HG02588 (cell line): ENCODE measurements at regions not wholly inside any gene's neighbourhood (a gene's known extent, or its start where the extent isn't known, plus 50 kb on each side); places are given as distances from the start of the nearest gene placed in this dataset.
"Not testable (repeated sequence)": the region's sequence is repeated elsewhere in the genome, so short reads cannot be mapped to it uniquely, and the experiment has no call there.

Experiments used
- ATAC-seq: cut with Tn5 transposase; IDR thresholded peaks from one replicate; pipeline ENCODE4 v1.9.1; 2021; ENCODE audit warnings: mild to moderate bottlenecking, moderate library complexity; ENCODE audit not compliant: unreplicated experiment

GRCh38 chr1:194640322-194640721, 1453.9 kb upstream of the B3GALT2 start:
- ATAC-seq: no peak

DNA sequence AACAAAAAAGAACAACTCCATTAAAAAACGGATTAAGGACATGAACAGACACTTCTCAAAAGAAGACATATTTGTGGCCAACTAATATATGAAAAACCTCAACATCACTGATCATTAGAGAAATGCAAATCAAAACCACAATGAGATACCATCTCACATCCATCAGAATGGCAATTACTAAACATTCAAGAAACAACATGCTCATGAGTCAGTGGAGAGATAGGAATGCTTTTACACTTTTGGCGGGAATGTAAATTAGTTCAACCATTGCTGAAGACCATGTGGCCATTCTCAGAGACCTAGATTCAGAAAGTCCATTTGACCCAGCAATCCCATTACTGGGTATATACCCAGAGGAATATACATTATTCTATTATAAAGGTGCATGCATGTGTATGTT, 1442.6 kb upstream of the B3GALT2 start:
- no peak for ATAC-seq

- no peak for ATAC-seq
Measured at GRCh38 chr1:194624833-194625232, 1438.4 kb upstream of the B3GALT2 start.

DNA sequence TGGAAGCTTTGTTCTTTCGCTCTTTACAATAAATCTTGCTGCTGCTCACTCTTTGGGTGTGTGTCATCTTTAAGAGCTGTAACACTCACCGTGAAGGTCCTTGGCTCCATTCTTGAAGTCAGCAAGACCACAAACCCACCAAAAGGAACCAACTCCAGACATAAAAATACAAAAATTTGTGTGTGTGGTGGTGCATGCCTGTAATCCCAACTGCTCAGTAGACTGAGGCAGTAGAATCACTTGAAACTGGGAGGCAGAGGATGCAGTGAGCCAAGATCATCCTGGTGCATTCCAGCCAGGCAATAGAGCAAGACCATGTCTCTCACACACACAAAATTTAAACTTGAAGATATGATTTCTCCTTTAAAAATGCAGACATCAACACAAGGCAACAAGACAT, 1431.7 kb upstream of the B3GALT2 start:
- ATAC-seq: no peak

DNA sequence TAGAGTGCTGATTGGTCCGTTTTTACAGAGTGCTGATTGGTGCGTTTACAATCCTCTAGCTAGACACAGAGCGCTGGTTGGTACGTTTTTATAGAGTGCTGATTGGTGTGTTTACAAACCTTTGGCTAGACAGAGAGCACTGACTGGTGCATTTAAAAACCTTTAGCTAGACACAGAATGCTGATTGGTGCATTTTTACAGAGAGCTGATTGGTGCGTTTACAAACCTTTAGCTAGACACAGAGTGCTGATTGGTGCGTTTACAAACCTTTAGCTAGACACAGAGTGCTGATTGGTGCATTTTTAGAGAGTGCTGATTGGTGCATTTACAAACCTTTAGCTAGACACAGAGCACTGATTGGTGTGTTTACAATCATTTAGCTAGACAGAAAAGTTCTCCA, 1430.9 kb upstream of the B3GALT2 start:
- ATAC-seq: not testable (repeated sequence)

DNA sequence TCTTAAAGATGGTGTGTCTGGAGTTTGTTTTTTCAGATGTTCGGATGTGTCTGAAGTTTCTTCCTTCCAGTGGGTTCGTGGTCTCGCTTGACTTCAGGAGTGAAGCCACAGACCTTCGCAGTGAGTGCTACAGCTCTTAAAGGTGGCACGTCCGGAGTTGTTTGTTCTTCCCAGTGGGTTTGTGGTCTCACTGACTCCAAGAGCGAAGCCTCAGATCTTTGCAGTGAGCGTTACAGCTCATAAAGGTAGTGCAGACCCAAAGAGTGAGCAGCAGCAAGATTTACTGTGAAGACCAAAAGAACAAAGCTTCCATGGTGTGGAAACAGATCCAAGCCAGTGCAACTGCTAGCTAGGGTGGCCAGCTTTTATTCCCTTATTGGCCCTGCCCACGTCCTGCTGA, 1430.4 kb upstream of the B3GALT2 start:
- no peak for ATAC-seq

DNA sequence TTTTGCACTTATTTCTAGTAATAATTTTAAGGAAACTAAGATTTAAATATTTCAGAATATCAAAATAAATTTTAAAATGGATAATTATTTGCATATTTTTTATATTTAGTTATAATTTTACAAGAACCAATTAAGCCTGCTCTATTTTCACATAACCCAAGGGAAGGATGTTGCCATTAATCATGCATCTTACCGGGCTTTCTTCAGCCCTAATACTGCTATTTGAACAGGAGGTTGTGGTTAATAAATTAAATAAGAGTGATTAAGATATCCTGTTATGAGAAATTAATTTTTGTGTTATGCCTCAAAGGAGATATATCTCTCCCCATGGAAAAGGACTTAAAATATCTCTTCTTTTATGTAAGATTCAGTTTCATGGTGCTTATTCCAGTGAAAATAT, 1415.8 kb upstream of the B3GALT2 start:
- ATAC-seq: no peak

DNA sequence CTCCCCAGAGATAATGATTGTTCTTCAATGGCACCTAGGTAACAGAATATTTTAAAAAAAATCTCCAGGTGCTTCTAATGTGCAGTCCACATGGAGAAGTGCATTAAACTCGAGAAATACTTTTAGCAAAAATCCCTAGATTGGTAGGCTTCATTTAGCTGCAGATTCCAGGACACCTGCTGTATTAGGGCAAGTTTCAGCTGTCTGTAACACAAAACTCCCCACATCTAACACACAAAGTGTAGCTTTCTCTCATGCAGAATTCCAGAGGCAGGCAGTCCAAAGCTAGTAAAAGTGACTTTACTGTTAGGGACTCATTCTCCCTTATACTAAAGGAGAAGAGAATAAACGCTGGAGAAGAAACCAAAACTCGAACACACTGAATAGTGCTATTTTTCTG, 1414.3 kb upstream of the B3GALT2 start:
- no peak for ATAC-seq

GRCh38 chr1:194598098-194598497, 1411.7 kb upstream of the B3GALT2 start:
- ATAC-seq: no peak

DNA sequence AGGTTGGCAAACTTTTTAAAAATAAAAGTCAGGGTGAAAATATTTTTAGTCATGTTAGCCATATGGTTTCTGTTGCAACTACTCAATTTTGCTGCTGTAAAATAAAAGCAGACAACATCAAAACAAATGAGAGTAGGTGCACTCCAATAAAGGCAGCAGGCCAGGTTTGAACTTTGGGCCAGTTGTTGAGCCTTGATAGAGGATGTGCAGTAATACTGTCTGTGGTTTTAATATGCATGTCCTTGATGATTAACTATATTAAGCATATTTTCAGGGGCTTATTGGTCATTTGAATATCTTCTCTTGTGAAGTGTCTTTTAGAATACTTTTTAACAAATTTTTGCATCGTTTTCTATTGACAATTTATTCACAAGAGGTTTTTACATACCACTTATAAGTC, 1399.9 kb upstream of the B3GALT2 start:
- ATAC-seq: no peak

DNA sequence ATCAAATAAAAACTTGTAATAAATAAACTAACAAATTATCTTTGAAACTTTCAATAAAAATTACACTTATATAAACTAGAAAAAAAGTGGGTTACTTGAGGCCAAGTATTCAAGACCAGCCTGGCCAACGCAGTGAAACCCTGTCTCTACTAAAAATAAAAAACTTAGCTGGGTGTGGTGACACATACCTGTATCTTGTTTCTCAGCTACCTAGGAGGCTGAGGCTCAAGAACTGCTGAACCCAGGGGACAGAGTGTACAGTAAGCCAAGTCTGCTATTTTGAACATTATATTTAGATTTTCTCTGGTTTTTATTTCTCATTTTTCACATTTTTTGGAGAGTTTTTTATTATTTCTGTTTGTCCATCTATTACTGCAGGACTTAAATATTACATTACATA, 1397.6 kb upstream of the B3GALT2 start:
- no peak for ATAC-seq

GRCh38 chr1:194570476-194570875, 1384.1 kb upstream of the B3GALT2 start:
- no peak for ATAC-seq

GRCh38 chr1:194568610-194569009, 1382.2 kb upstream of the B3GALT2 start:
- no peak for ATAC-seq

DNA sequence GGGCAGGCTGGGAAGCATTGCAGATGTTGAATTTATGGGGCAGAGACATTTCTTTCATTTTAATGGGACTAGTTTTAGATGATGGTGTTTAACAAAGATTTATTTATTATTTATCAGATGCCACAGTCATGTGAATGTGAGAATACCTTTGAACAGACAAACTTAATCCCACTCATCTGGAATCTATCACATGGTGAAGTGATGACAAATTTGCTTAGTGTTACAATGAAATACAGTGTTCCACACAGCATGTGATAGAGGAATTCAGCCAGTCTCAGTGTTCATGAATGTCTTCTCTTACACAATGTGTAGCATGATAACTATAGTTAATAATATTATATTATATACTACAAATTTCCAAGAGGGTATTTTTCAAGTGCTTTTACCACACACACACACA, 1361.7 kb upstream of the B3GALT2 start:
- no peak for ATAC-seq

DNA sequence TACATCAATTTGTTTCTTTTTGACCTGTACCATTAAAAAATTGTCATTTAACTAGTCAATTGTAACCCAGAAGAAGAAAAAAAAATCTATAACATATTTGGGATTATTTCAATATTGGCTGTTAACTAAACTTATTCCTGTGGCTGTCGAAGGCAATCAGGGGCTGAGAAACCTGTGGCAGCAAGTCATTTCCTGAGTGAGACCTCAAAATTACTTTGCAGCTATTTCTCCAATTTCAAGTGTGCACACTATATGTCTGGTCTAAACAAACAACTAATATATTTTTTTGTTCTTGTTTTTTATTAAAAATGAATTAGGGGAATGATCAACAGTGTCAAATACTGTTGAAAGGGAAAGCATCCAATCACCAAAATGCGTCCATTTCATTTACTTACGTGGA, 1357.6 kb upstream of the B3GALT2 start:
- ATAC-seq: no peak

DNA sequence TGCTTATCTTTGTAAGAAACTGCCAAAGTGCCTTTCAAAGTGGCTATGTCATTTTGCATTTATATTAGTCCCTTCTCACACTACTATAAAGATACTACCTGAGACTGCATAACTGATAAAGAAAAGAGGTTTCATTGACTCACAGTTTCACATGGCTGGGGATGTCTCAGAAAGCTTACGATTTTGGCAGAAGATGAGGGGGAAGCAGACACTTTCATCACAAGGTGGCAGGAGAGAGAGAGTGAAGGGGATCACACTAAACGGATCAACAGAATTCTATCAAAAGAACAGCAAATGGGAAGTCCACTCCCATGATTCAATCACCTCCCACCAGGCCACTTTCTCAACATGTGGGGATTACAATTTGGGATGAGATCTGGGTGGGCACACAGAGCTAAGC, 1352.0 kb upstream of the B3GALT2 start:
- no peak for ATAC-seq

- ATAC-seq: no peak
Measured at GRCh38 chr1:194537521-194537920, 1351.1 kb upstream of the B3GALT2 start.

DNA sequence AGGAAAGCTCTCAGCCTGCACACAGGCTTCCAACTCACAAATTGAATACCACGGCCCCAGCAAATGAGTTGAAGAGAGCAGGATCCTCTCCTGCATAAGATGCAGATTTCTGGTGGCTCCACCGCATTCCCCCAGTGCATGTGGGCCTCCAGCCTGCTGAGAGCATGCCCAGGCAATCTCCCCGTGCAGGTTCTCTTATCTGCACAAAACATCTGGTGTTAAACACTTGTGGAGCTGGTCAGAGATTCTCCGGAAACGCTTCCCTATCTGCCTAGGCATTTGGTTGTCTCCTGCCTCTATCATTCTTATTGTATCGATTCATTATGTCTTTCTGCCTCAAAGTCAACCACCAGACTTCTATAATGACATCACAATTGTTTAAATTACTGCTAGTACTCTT, 1349.0 kb upstream of the B3GALT2 start:
- no peak for ATAC-seq

DNA sequence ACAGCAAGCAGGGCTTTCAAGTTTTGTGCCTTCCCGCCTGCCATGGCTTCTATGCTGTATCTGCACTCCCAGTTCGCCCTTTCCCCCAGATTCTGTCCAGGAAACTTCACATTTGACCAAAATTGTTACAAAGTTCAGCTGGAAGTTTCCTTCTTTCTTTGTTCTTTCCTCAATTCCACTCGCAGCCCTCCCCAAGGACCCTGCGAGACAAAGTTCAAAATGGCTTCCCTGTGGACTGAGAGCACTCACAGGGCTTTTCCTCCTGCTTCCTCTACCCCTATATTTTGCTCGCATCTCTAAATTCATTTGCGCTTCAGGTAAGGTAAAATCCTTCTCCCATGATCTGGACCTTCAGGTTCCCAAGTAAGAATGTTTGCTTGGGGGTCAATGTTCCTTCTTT, 1348.4 kb upstream of the B3GALT2 start:
- no peak for ATAC-seq

DNA sequence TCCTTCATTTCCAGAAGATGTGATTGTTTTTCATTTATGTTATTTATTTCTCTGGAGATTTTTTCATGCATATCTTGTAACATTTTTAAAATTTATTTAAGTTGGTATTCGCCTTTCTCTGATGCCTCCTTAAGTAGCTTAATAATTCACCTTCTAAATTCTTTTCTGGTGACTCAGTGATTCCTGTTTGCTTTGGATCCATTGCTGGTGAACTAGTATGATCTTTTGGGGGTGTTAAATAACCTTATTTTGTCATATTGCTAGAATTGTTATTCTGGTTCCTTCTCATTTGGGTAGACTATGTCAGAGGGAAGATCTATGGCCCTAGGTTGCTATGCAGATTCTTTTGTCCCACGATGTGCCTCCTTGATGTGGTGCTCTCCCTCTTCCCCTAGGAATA, 1347.2 kb upstream of the B3GALT2 start:
- ATAC-seq: no peak

DNA sequence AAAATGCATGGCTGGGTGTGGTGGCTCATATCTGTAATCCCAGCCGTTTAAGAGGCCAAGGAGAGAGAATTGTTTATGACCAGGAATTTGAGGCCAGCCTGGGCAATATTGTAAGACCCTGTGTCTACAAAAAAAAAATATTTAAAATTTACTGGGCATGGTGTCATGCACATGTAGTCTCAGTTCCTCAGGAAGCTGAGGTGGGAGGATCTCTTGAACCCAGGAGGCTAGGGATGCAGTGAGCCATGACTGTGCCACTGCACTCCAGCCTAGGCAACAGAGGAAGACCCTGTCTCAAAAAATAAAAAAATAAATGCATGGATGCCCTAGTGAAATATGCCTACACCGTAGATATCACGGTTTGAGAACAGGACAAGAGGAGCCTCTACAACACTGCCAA, 1331.2 kb upstream of the B3GALT2 start:
- no peak for ATAC-seq

DNA sequence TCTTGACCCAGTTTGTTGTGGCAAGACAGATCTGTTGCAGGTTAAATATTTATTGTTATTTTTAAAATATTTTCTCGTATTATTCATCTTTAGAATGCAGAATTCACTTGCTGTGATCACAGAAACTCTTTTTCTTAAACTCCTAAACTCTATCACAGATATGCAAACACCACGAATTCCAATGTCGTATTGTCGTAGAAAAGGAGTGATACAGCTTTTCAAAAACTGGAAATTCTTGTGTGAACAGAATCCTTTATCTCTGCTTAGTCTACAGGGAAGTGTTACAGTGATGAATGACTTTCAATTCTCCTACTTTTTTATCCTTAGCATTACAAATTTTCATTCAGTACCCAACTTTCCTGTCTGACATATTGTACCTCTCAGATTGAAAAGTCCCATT, 1329.5 kb upstream of the B3GALT2 start:
- ATAC-seq: no peak

DNA sequence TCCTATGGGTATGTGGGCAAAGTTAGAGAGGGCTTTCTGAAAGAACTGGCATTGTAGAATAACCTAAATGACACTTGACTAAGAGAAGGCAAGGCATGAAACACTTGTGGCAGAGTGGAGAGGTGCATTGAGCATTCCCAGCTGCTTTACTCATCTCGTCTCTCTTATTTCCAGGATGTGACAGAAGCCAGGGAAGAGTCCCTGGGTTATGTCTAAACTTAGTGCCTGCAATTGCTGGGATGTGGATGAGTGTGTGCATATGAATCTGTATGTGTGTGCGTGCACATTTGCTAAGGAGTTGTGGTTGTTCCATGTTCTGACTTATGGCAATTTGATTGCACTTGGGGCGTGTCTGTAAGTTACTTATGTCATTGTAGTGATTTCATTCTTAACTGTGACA, 1326.5 kb upstream of the B3GALT2 start:
- no peak for ATAC-seq

GRCh38 chr1:194512345-194512744, 1325.9 kb upstream of the B3GALT2 start:
- ATAC-seq: no peak
